H9 (cell line): ENCODE measurements at regions not wholly inside any gene's neighbourhood (a gene's known extent, or its start where the extent isn't known, plus 50 kb on each side); places are given as distances from the start of the nearest gene placed in this dataset.
"Not testable (repeated sequence)": the region's sequence is repeated elsewhere in the genome, so short reads cannot be mapped to it uniquely, and the experiment has no call there.

Source experiments
- DNase-seq: peaks from one replicate; pipeline ENCODE4 v3.0.0-alpha.2; 2017
- H2AFZ ChIP-seq: one replicate; pipeline ENCODE4 v1.6.1; 2013; ENCODE audit warnings: mild to moderate bottlenecking, low read length, control low read depth, moderate library complexity
- H2AK5ac ChIP-seq: 2 replicates; pipeline ENCODE4 v1.6.1; 2013; ENCODE audit warnings: low read length, control low read depth, mixed read lengths; ENCODE audit not compliant: insufficient read length
- H2BK120ac ChIP-seq: one replicate; pipeline ENCODE4 v1.6.1; 2013; ENCODE audit warnings: low read depth, mild to moderate bottlenecking, low read length, control low read depth, inconsistent platforms; ENCODE audit not compliant: poor library complexity, severe bottlenecking
- H2BK12ac ChIP-seq: 2 replicates; pipeline ENCODE4 v1.6.1; 2013; ENCODE audit warnings: low read length, control low read depth, mixed read lengths, low read depth; ENCODE audit not compliant: insufficient read length
- H2BK15ac ChIP-seq: 2 replicates; pipeline ENCODE4 v1.6.1; 2013; ENCODE audit warnings: low read depth, low read length, control low read depth
- H2BK20ac ChIP-seq: one replicate; pipeline ENCODE4 v1.6.1; 2013; ENCODE audit warnings: low read depth, mild to moderate bottlenecking, low read length, control low read depth, inconsistent platforms; ENCODE audit not compliant: poor library complexity, severe bottlenecking
- H2BK5ac ChIP-seq: 2 replicates; pipeline ENCODE4 v1.6.1; 2013; ENCODE audit warnings: low read length, control low read depth, mixed read lengths; ENCODE audit not compliant: insufficient read length
- H3K14ac ChIP-seq: 2 replicates; pipeline ENCODE4 v1.6.1; 2013; ENCODE audit warnings: low read length, control low read depth; ENCODE audit not compliant: insufficient read depth
- H3K18ac ChIP-seq: 2 replicates; pipeline ENCODE4 v1.6.1; 2013; ENCODE audit warnings: low read depth, mild to moderate bottlenecking, mixed read lengths, low read length, control low read depth; ENCODE audit not compliant: insufficient read length
- H3K23ac ChIP-seq: 2 replicates; pipeline ENCODE4 v1.6.1; 2013; ENCODE audit warnings: low read length, control low read depth, mixed read lengths, low read depth; ENCODE audit not compliant: insufficient read length
- H3K23me2 ChIP-seq: 2 replicates; pipeline ENCODE4 v1.6.1; 2013; ENCODE audit warnings: low read depth, mild to moderate bottlenecking, mixed read lengths, low read length, control low read depth; ENCODE audit not compliant: insufficient read length, poor library complexity, severe bottlenecking
- H3K27ac ChIP-seq: 2 replicates; pipeline ENCODE4 v1.5.1; 2013; ENCODE audit warnings: low read length, control low read depth, mixed read lengths, low read depth; ENCODE audit not compliant: insufficient read length
- H3K27me3 ChIP-seq: 2 replicates; pipeline ENCODE4 v1.6.1; 2013; ENCODE audit warnings: low read length, control low read depth, inconsistent platforms; ENCODE audit not compliant: insufficient read depth
- H3K4ac ChIP-seq: 2 replicates; pipeline ENCODE4 v1.6.1; 2013; ENCODE audit warnings: low read depth, mild to moderate bottlenecking, control low read depth, inconsistent platforms, low read length, moderate library complexity
- H3K4me1 ChIP-seq: 2 replicates; pipeline ENCODE4 v1.6.1; 2013; ENCODE audit warnings: low read length, control low read depth, inconsistent platforms; ENCODE audit not compliant: insufficient read depth
- H3K4me2 ChIP-seq: 2 replicates; pipeline ENCODE4 v1.6.1; 2013; ENCODE audit warnings: low read length, control low read depth, mixed read lengths; ENCODE audit not compliant: insufficient read length, insufficient read depth
- H3K56ac ChIP-seq: 2 replicates; pipeline ENCODE4 v1.6.1; 2013; ENCODE audit warnings: low read depth, mild to moderate bottlenecking, mixed read lengths, low read length, control low read depth; ENCODE audit not compliant: insufficient read length
- H3K79me1 ChIP-seq: 2 replicates; pipeline ENCODE4 v1.6.1; 2013; ENCODE audit warnings: low read depth, mild to moderate bottlenecking, moderate library complexity, low read length, control low read depth, inconsistent platforms; ENCODE audit not compliant: insufficient read depth, poor library complexity, severe bottlenecking
- H3K79me2 ChIP-seq: 2 replicates; pipeline ENCODE4 v1.6.1; 2013; ENCODE audit warnings: low read length, control low read depth, inconsistent platforms; ENCODE audit not compliant: insufficient read depth
- H3K9ac ChIP-seq: 2 replicates; pipeline ENCODE4 v1.6.1; 2013; ENCODE audit warnings: low read length, control low read depth, mixed read lengths; ENCODE audit not compliant: insufficient read length; ENCODE audit errors: extremely low read depth
- H3K9me3 ChIP-seq: one replicate; pipeline ENCODE4 v1.6.1; 2013; ENCODE audit warnings: low read depth, low read length, inconsistent platforms; ENCODE audit not compliant: control insufficient read depth
- H3T11ph ChIP-seq: one replicate; pipeline ENCODE4 v1.6.1; 2013; ENCODE audit warnings: mild to moderate bottlenecking, low read length, control low read depth, inconsistent platforms
- H4K20me1 ChIP-seq: one replicate; pipeline ENCODE4 v1.6.1; 2013; ENCODE audit not compliant: control insufficient read depth, insufficient read length, insufficient read depth
- H4K5ac ChIP-seq: 2 replicates; pipeline ENCODE4 v1.6.1; 2013; ENCODE audit warnings: low read depth, mild to moderate bottlenecking, mixed read lengths, low read length, control low read depth; ENCODE audit not compliant: insufficient read length
- H4K8ac ChIP-seq: replicated peaks from 2 replicates; pipeline ENCODE4 v1.6.1; 2013; ENCODE audit warnings: low read length, control low read depth, mixed read lengths, low read depth; ENCODE audit not compliant: insufficient read length
- H4K91ac ChIP-seq: 2 replicates; pipeline ENCODE4 v1.6.1; 2013; ENCODE audit warnings: low read depth, mild to moderate bottlenecking, moderate library complexity, mixed read lengths, low read length, control low read depth; ENCODE audit not compliant: insufficient read length
- H3K27ac Mint-ChIP-seq, 3 experiments: 2 replicates in 2 of 3; 3 replicates in 1 of 3; pipeline ENCODE4 v1.8.0; 2020 to 2021; ENCODE audit warnings: mixed read lengths in 3 of 3, mild to moderate bottlenecking in 1 of 3, moderate library complexity in 1 of 3
- H3K27me3 Mint-ChIP-seq: 2 replicates; pipeline ENCODE4 v1.8.0; 2021; ENCODE audit warnings: low read depth, mild to moderate bottlenecking, moderate library complexity, mixed read lengths
- H3K36me3 Mint-ChIP-seq, 3 experiments: 2 replicates in 2 of 3; 3 replicates in 1 of 3; pipeline ENCODE4 v1.8.0; 2020 to 2021; ENCODE audit warnings: low read depth in 3 of 3, mixed read lengths in 3 of 3; ENCODE audit not compliant: insufficient read depth in 1 of 3
- H3K4me1 Mint-ChIP-seq, 2 experiments: 2 replicates each; pipeline ENCODE4 v1.8.0; 2020; ENCODE audit warnings: mixed read lengths in 2 of 2
- H3K4me3 Mint-ChIP-seq, 2 experiments: 2 replicates in 1 of 2; 3 replicates in 1 of 2; pipeline ENCODE4 v1.8.0; 2020 to 2021; ENCODE audit warnings: mild to moderate bottlenecking in 2 of 2, mixed read lengths in 2 of 2, moderate library complexity in 1 of 2
- H3K9me3 Mint-ChIP-seq, 2 experiments: 2 replicates in 1 of 2; 3 replicates in 1 of 2; pipeline ENCODE4 v1.8.0; 2020; ENCODE audit warnings: mild to moderate bottlenecking in 2 of 2, mixed read lengths in 2 of 2, moderate library complexity in 1 of 2
- CTCF ChIP-seq: fragments of 200-600 bp; sonication (generic); conservative IDR thresholded peaks from 3 replicates; pipeline ENCODE4 v1.8.0; 2021; ENCODE audit warnings: antibody characterized with exemption, mild to moderate bottlenecking
- WGBS: extraction: QIAGEN DNeasy Blood & Tissue Kit; methylation state at CpG from one replicate; pipeline ENCODE4 v1.1.7; 2013; ENCODE audit warnings: missing lambda C conversion rate, low lambda C conversion rate, mixed read lengths; ENCODE audit not compliant: insufficient read length; ENCODE audit errors: extremely low coverage; 5-methylcytosine and 5-hydroxymethylcytosine counted together

DNA sequence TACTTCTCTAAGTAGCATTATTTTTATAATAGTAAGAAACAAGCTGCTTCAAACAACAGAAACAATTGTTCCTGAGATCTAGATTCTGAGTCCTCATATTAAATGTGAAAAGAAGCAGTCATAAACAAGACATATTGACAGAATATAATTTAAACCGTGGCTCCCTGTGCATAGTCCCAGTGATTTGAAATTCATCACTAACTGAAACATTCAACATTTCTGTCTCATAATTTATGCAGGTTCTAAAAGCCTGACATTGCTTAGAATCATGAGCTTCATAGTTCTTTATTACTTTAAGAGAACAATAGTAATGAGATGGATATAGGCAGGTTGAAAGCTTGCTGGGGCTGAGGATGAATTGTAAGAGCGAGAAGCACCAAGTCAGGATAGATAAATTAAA is 375.5 kb upstream of the MAGEB18 start:
- H2BK120ac ChIP-seq = no peak overlapping the region
- Mint-ChIP-seq H3K9me3 (peaks cover 42 to 54% of the 10 kb centered on the region in 2 experiments), H3K4me3 (no peak overlapping the region), H3K27ac (no peak overlapping the region), H3K36me3 (peaks cover 0 to 2% (median 0%) of the 10 kb centered on the region in 3 experiments; a peak in 1 of 7 replicates), H3K4me1 (no peaks in the 10 kb centered on the region), H3K27me3 (no peaks in the 10 kb centered on the region)
- H2AK5ac ChIP-seq = no peak overlapping the region
- no peak overlapping the region for H3T11ph ChIP-seq
- H2BK15ac ChIP-seq = no peak overlapping the region
- no peak overlapping the region for H3K4me2 ChIP-seq
- H2BK5ac ChIP-seq = no peak overlapping the region
- no peaks in the 10 kb centered on the region for H3K79me2 ChIP-seq
- TF ChIP-seq CTCF = no peak
- no peak overlapping the region for H3K4ac ChIP-seq
- no peak overlapping the region for H3K14ac ChIP-seq
- no CpG with 5 or more reads among the region's 2 CpGs for WGBS
- no peak overlapping the region for H4K8ac ChIP-seq
- no peak overlapping the region for H4K5ac ChIP-seq
- no peak overlapping the region for H3K18ac ChIP-seq
- H3K9me3 ChIP-seq = peaks cover 20% of the 10 kb centered on the region
- H3K23me2 ChIP-seq = no peaks in the 10 kb centered on the region
- H3K79me1 ChIP-seq = no peaks in the 10 kb centered on the region
- no peak overlapping the region for H2BK12ac ChIP-seq
- no peak overlapping the region for H3K27ac ChIP-seq
- no peaks in the 10 kb centered on the region for H4K20me1 ChIP-seq
- H3K9ac ChIP-seq = no peak overlapping the region
- H4K91ac ChIP-seq = no peak overlapping the region
- no peak overlapping the region for H2AFZ ChIP-seq
- no peak overlapping the region for H2BK20ac ChIP-seq
- no peaks in the 10 kb centered on the region for H3K27me3 ChIP-seq
- H3K4me1 ChIP-seq = no peaks in the 10 kb centered on the region
- DNase-seq = no peak
- H3K23ac ChIP-seq = no peak overlapping the region
- H3K56ac ChIP-seq = no peak overlapping the region

DNA sequence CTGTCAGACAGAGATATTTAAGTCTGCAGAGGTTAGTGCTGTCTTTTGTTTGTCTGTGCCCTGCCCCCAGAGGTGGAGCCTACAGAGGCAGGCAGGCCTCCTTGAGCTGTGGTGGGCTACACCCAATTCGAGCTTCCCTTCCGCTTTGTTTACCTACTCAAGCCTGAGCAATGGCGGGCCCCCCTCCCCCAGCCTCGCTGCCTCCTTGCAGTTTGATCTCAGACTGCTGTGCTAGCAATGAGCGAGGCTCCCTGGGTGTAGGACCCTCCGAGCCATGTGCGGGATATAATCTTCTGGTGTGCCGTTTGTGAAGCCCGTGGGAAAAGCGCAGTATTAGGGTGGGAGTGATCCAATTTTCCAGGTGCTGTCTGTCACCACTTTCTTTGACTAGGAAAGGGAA is 366.3 kb upstream of the MAGEB18 start:
- H4K20me1 ChIP-seq, H3K27ac ChIP-seq, H3K23me2 ChIP-seq, H3K9ac ChIP-seq, H3K18ac ChIP-seq, H4K91ac ChIP-seq, H3K4me1 Mint-ChIP-seq, H3K23ac ChIP-seq, H3T11ph ChIP-seq, H2BK20ac ChIP-seq, H2BK15ac ChIP-seq, H2AK5ac ChIP-seq, H3K27me3 Mint-ChIP-seq, H4K8ac ChIP-seq, DNase-seq, H2AFZ ChIP-seq, H3K4ac ChIP-seq, H3K14ac ChIP-seq, H2BK120ac ChIP-seq, H3K27me3 ChIP-seq, H2BK5ac ChIP-seq, H3K79me2 ChIP-seq, H3K79me1 ChIP-seq, H2BK12ac ChIP-seq, H3K4me2 ChIP-seq, H3K56ac ChIP-seq, H3K4me3 Mint-ChIP-seq, H3K27ac Mint-ChIP-seq, H3K4me1 ChIP-seq, H4K5ac ChIP-seq: not testable (repeated sequence)
- H3K9me3 ChIP-seq = peaks cover 13% of the 10 kb centered on the region
- no CpG with 5 or more reads among the region's 10 CpGs for WGBS
- H3K36me3 Mint-ChIP-seq = peaks cover 12 to 21% (median 18%) of the 10 kb centered on the region in 3 experiments
- H3K9me3 Mint-ChIP-seq = peaks cover 61 to 63% of the 10 kb centered on the region in 2 experiments
